ENCODE measurements at regions not wholly inside any gene's neighbourhood (a gene's known extent, or its start where the extent isn't known, plus 50 kb on each side); places are given as distances from the start of the nearest gene placed in this dataset.
"Not testable (repeated sequence)": the region's sequence is repeated elsewhere in the genome, so short reads cannot be mapped to it uniquely, and the experiment has no call there.

GRCh38 chr6:87752503-87752902 lies 50.5 kb upstream of the AKIRIN2 start:
- not testable (repeated sequence) for TF ChIP-seq CTCF (IDR thresholded peaks at IDR 0.05 in 8 of 11, conservative IDR thresholded peaks at IDR 0.05 in 3 of 11); POLR2AphosphoS5 (IDR thresholded peaks at IDR 0.05)
